ENCODE measurements at regions not wholly inside any gene's neighbourhood (a gene's known extent, or its start where the extent isn't known, plus 50 kb on each side); places are given as distances from the start of the nearest gene placed in this dataset.

- TF ChIP-seq CTCF (conservative IDR thresholded peaks at IDR 0.05; ENCODE audit: low read depth, low read length) (no peak), EZH2 (IDR thresholded peaks at IDR 0.05; ENCODE audit: low read length, unreplicated experiment) (no peak), EZH2phosphoT487 (IDR thresholded peaks at IDR 0.05; ENCODE audit: borderline replicate concordance, low read length) (no peak)
Measured at GRCh38 chrX:39360101-39360500, 558.8 kb downstream of the MID1IP1 start.
